MM.1S (cell line): ENCODE measurements at regions not wholly inside any gene's neighbourhood (a gene's known extent, or its start where the extent isn't known, plus 50 kb on each side); places are given as distances from the start of the nearest gene placed in this dataset.

ENCODE experiments used
- DNase-seq: peaks from one replicate; pipeline ENCODE4 v3.0.0-alpha.2; 2015
- H2AFZ ChIP-seq: fragments of 300-600 bp; sonication (generic); 2 replicates; pipeline ENCODE4 v1.6.0; 2016; ENCODE audit warnings: antibody characterized with exemption, low read length
- H3F3A ChIP-seq: fragments of 300-600 bp; sonication (generic); 2 replicates; pipeline ENCODE4 v1.6.1; 2016; ENCODE audit warnings: mild to moderate bottlenecking, antibody characterized with exemption, low read length, moderate library complexity, mixed read lengths; ENCODE audit not compliant: insufficient read depth
- H3K27ac ChIP-seq: fragments of 300-600 bp; sonication (generic); 2 replicates; pipeline ENCODE4 v1.5.1; 2016; ENCODE audit warnings: mild to moderate bottlenecking, low read length
- H3K27me3 ChIP-seq: fragments of 300-600 bp; sonication (generic); replicated peaks from 2 replicates; pipeline ENCODE4 v1.6.0; 2016; ENCODE audit warnings: low read length; ENCODE audit not compliant: insufficient read depth
- H3K36me3 ChIP-seq: fragments of 300-600 bp; sonication (generic); replicated peaks from 2 replicates; pipeline ENCODE4 v1.6.1; 2016; ENCODE audit warnings: mild to moderate bottlenecking, low read length, mixed read lengths; ENCODE audit not compliant: insufficient read depth
- H3K4me1 ChIP-seq: fragments of 300-600 bp; sonication (generic); 2 replicates; pipeline ENCODE4 v1.6.1; 2016; ENCODE audit warnings: low read length, mixed read lengths
- H3K4me2 ChIP-seq: fragments of 300-600 bp; sonication (generic); 2 replicates; pipeline ENCODE4 v1.6.0; 2016; ENCODE audit warnings: low read depth, low read length
- H3K4me3 ChIP-seq: fragments of 300-600 bp; sonication (generic); 2 replicates; pipeline ENCODE4 v1.5.1; 2016; ENCODE audit warnings: low read length, mixed read lengths
- H3K79me2 ChIP-seq: fragments of 300-600 bp; sonication (generic); 2 replicates; pipeline ENCODE4 v1.6.1; 2016; ENCODE audit warnings: mixed run types, low read length, mixed read lengths
- H3K9ac ChIP-seq: fragments of 300-600 bp; sonication (generic); 2 replicates; pipeline ENCODE4 v1.6.1; 2016; ENCODE audit warnings: low read length, mixed read lengths
- H3K9me2 ChIP-seq: fragments of 300-600 bp; sonication (generic); replicated peaks from 2 replicates; pipeline ENCODE4 v1.6.1; 2016; ENCODE audit warnings: mild to moderate bottlenecking, low read length, mixed read lengths; ENCODE audit not compliant: insufficient read depth
- H3K9me3 ChIP-seq: fragments of 300-600 bp; sonication (generic); replicated peaks from 2 replicates; pipeline ENCODE4 v1.6.1; 2016; ENCODE audit warnings: mild to moderate bottlenecking, low read length, mixed read lengths; ENCODE audit not compliant: insufficient read depth
- H4K20me1 ChIP-seq: fragments of 300-600 bp; sonication (generic); 2 replicates; pipeline ENCODE4 v1.6.1; 2016; ENCODE audit warnings: mild to moderate bottlenecking, low read length, moderate library complexity, mixed read lengths; ENCODE audit not compliant: insufficient read depth
- CTCF ChIP-seq: fragments of 300-600 bp; sonication (generic); IDR thresholded peaks from 2 replicates; pipeline ENCODE4 v1.5.1; 2016; ENCODE audit warnings: antibody characterized with exemption, low read length, mixed read lengths
- EZH2 ChIP-seq: fragments of 300-600 bp; sonication (generic); optimal IDR thresholded peaks from 2 replicates; pipeline ENCODE3; 2017; ENCODE audit warnings: low read depth, mild to moderate bottlenecking, antibody characterized with exemption, low read length, mixed read lengths
- EZH2phosphoT487 ChIP-seq: fragments of 300-600 bp; sonication (generic); IDR thresholded peaks from 2 replicates; pipeline ENCODE4 v1.6.1; 2018; ENCODE audit warnings: antibody characterized with exemption, low read length

GRCh38 chr3:42019144-42019952, 57.4 kb upstream of the ULK4 start:
- Histone ChIP-seq H3K79me2 (peaks cover 100% of the 10 kb centered on the region), H3K9ac (no peak overlapping the region), H3K9me3 (no peaks in the 10 kb centered on the region), H4K20me1 (peaks cover 10% of the 10 kb centered on the region), H3K4me2 (no peak overlapping the region), H2AFZ (no peak overlapping the region), H3K4me1 (peaks cover 14% of the 10 kb centered on the region), H3K36me3 (no peaks in the 10 kb centered on the region), H3K9me2 (no peaks in the 10 kb centered on the region), H3K4me3 (no peak overlapping the region), H3K27ac (no peak overlapping the region), H3K27me3 (no peaks in the 10 kb centered on the region), H3F3A (peaks cover 11% of the 10 kb centered on the region)
- no peak for DNase-seq
- no peak for TF ChIP-seq EZH2phosphoT487

DNA sequence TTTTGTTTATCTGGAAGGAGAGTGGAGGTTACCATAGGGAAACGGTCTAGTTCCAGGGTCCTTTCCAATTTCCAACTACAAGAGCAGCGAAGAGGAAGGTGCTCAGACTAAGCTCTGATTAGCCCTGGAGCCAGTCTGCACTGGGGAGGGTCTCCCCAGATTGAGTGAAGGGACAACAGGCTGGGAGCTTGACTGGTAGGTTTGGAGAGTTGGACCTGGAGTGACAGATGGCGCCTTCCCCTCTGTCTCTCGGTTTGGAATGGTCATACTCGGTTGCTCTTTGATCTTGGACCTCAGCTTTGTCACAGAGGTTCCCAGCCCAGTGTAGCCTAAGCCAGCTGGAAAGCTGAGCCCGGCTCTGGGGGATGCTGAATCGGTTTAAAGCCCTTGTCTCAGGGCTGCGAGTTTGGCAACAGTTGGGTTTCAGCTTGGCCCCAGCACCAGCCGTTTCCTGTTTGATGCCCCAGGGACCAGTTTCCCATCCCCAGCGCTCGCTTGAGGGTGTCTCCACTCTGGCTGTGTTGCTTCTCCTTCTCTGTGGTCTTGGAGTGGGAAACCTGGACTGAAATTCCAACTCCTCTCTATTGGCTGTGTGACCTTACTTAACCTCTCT, 53.1 kb upstream of the ULK4 start:
- Histone ChIP-seq H3K27me3 (no peaks in the 10 kb centered on the region), H3K4me1 (peaks cover 22% of the 10 kb centered on the region), H4K20me1 (peaks cover 10% of the 10 kb centered on the region), H3K9me2 (no peaks in the 10 kb centered on the region), H3K9me3 (no peaks in the 10 kb centered on the region), H3K9ac (peak overlapping the region; percentile 95), H3K79me2 (peaks cover 64% of the 10 kb centered on the region), H3K4me2 (peak overlapping the region; percentile 64), H2AFZ (no peak overlapping the region), H3F3A (peaks cover 29% of the 10 kb centered on the region), H3K4me3 (peak overlapping the region; percentile 96), H3K36me3 (no peaks in the 10 kb centered on the region), H3K27ac (peak overlapping the region; percentile 82; the same call in 1 of the 2 replicates)
- DNase-seq = peak; percentile 46
- no peak for TF ChIP-seq CTCF
- TF ChIP-seq EZH2 = no peak
- no peak for TF ChIP-seq EZH2phosphoT487

DNA sequence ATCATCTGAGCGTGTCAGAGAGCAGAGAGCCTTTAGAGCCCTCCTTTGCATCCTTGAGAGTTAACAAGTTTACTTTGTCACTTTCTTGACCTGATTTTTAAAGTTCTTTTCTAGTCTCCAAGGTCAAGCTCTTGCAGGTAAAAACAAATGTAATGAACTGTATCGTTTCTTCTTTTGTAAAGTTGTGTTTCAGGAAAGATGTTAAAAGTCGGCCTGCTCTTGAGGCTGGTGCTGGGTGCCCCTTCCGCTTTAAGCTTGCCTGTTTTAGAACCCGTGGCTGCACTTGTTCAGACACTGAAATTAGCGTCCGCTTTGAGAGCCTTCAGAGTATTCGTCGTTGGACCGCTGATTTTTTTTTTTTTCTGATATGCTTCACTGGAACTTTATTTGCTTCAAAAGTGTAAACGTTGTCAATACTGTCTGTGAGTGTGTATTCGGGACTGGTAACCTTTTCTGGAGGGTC, 52.6 kb upstream of the ULK4 start:
- H3K4me2 ChIP-seq = peak overlapping the region; percentile 64
- H3K27me3 ChIP-seq = no peaks in the 10 kb centered on the region
- peak; percentile 46 for DNase-seq
- peaks cover 5% of the 10 kb centered on the region; the same call in 1 of the 2 replicates for H4K20me1 ChIP-seq
- H3K4me1 ChIP-seq = peaks cover 22% of the 10 kb centered on the region
- TF ChIP-seq EZH2 (no peak), EZH2phosphoT487 (no peak), CTCF (no peak)
- peaks cover 58% of the 10 kb centered on the region for H3K79me2 ChIP-seq
- peak overlapping the region; percentile 96 for H3K4me3 ChIP-seq
- peaks cover 29% of the 10 kb centered on the region for H3F3A ChIP-seq
- peak overlapping the region; percentile 82 for H3K27ac ChIP-seq
- no peaks in the 10 kb centered on the region for H3K9me3 ChIP-seq
- H3K36me3 ChIP-seq = no peaks in the 10 kb centered on the region
- peak overlapping the region; percentile 69 for H2AFZ ChIP-seq
- peak overlapping the region; percentile 95 for H3K9ac ChIP-seq
- no peaks in the 10 kb centered on the region for H3K9me2 ChIP-seq
